Transverse colon (tissue), 3 donors: ENCODE measurements at regions not wholly inside any gene's neighbourhood (a gene's known extent, or its start where the extent isn't known, plus 50 kb on each side); places are given as distances from the start of the nearest gene placed in this dataset.
"Not testable (repeated sequence)": the region's sequence is repeated elsewhere in the genome, so short reads cannot be mapped to it uniquely, and the experiment has no call there.

Experiments
- CTCF ChIP-seq, 5 experiments: fragments of 200-600 bp in 3 of 5; fragments of 450-650 bp in 2 of 5; sonication (generic) in 3 of 5; IDR thresholded peaks; 1 replicate in 2 of 5; 2 replicates in 3 of 5; pipeline ENCODE4 v1.5.1; 2016 to 2017; ENCODE audit warnings: antibody characterized with exemption in 5 of 5, inconsistent platforms in 3 of 5, mild to moderate bottlenecking in 2 of 5, moderate library complexity in 1 of 5
- EP300 ChIP-seq: sonication (generic); formaldehyde crosslinking; IDR thresholded peaks from one replicate; pipeline ENCODE4 v1.6.1; 2017; ENCODE audit warnings: antibody characterized with exemption, low read depth
- POLR2A ChIP-seq: fragments of 450-650 bp; IDR thresholded peaks from one replicate; pipeline ENCODE4 v1.6.1; 2016; ENCODE audit warnings: antibody characterized with exemption, mild to moderate bottlenecking, moderate library complexity

DNA sequence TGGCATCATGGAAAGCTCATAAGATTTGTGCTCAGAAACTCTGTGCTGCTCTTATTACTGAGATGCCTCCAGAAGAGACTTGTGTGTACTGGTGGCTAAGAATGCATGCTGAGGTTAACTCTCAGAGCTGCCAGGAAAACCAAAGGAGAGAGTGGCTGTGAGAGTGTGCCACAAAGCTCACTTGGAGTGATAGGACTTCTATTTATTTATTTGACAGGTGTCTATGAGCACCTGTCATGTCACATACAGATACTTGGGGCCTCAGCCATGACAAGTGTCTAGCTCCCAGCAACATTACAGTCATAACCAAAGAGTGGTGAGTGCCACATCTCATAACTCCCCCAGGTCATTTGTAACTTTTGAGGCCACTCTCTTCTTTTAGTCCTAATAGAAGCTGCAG is 72.2 kb upstream of the ZNG1B start:
- TF ChIP-seq CTCF (IDR thresholded peaks at IDR 0.05); POLR2A; EP300: not testable (repeated sequence)
